ENCODE measurements at regions not wholly inside any gene's neighbourhood (a gene's known extent, or its start where the extent isn't known, plus 50 kb on each side); places are given as distances from the start of the nearest gene placed in this dataset.

GRCh38 chr18:78458356-78458755 is 521.3 kb upstream of the SALL3 start:
- no peaks in the 10 kb centered on the region for H3K36me3 Mint-ChIP-seq (ENCODE audit: insufficient read depth)
- no peak overlapping the region for H3K27ac Mint-ChIP-seq
- peaks cover 2% of the 10 kb centered on the region for H3K27me3 Mint-ChIP-seq
- peaks cover 2% of the 10 kb centered on the region for H3K4me1 Mint-ChIP-seq (ENCODE audit: low read depth)
- DNase-seq (ENCODE audit: low spot score, unreplicated experiment), result no peak
- TF ChIP-seq CTCF (IDR thresholded peaks at IDR 0.05; ENCODE audit: unreplicated experiment), result no peak
- H3K4me3 Mint-ChIP-seq (ENCODE audit: low read depth), result no peak overlapping the region
- H3K9me3 Mint-ChIP-seq (ENCODE audit: low read depth), result peaks cover 4% of the 10 kb centered on the region

- no peak for TF ChIP-seq CTCF (IDR thresholded peaks at IDR 0.05; ENCODE audit: unreplicated experiment)
- H3K4me1 Mint-ChIP-seq (ENCODE audit: low read depth), result peaks cover 2% of the 10 kb centered on the region
- no peak overlapping the region for H3K4me3 Mint-ChIP-seq (ENCODE audit: low read depth)
- no peak overlapping the region for H3K27ac Mint-ChIP-seq
- H3K9me3 Mint-ChIP-seq (ENCODE audit: low read depth), result peaks cover 15% of the 10 kb centered on the region
- no peak for DNase-seq (ENCODE audit: low spot score, unreplicated experiment)
- no peaks in the 10 kb centered on the region for H3K36me3 Mint-ChIP-seq (ENCODE audit: insufficient read depth)
- peaks cover 2% of the 10 kb centered on the region for H3K27me3 Mint-ChIP-seq
Observed at GRCh38 chr18:78459668-78460067, 520.0 kb upstream of the SALL3 start.

- Mint-ChIP-seq H3K27me3 (peaks cover 2% of the 10 kb centered on the region), H3K9me3 (ENCODE audit: low read depth) (peaks cover 23% of the 10 kb centered on the region), H3K4me1 (ENCODE audit: low read depth) (peaks cover 2% of the 10 kb centered on the region), H3K27ac (no peak overlapping the region), H3K36me3 (ENCODE audit: insufficient read depth) (peaks cover 1% of the 10 kb centered on the region), H3K4me3 (ENCODE audit: low read depth) (no peak overlapping the region)
- no peak for TF ChIP-seq CTCF (IDR thresholded peaks at IDR 0.05; ENCODE audit: unreplicated experiment)
- no peak for DNase-seq (ENCODE audit: low spot score, unreplicated experiment)
Observed at GRCh38 chr18:78460558-78460957, 519.1 kb upstream of the SALL3 start.

- Mint-ChIP-seq H3K9me3 (ENCODE audit: low read depth) (no peaks in the 10 kb centered on the region), H3K4me1 (ENCODE audit: low read depth) (no peaks in the 10 kb centered on the region), H3K27me3 (no peaks in the 10 kb centered on the region), H3K4me3 (ENCODE audit: low read depth) (no peak overlapping the region), H3K27ac (no peak overlapping the region), H3K36me3 (ENCODE audit: insufficient read depth) (no peaks in the 10 kb centered on the region)
- no peak for DNase-seq (ENCODE audit: low spot score, unreplicated experiment)
- TF ChIP-seq CTCF (IDR thresholded peaks at IDR 0.05; ENCODE audit: unreplicated experiment), result no peak
Observed at GRCh38 chr18:78473563-78473962, 506.1 kb upstream of the SALL3 start.

- H3K36me3 Mint-ChIP-seq (ENCODE audit: insufficient read depth), result no peaks in the 10 kb centered on the region
- no peaks in the 10 kb centered on the region for H3K9me3 Mint-ChIP-seq (ENCODE audit: low read depth)
- H3K27me3 Mint-ChIP-seq, result no peaks in the 10 kb centered on the region
- no peak overlapping the region for H3K4me3 Mint-ChIP-seq (ENCODE audit: low read depth)
- no peaks in the 10 kb centered on the region for H3K4me1 Mint-ChIP-seq (ENCODE audit: low read depth)
- no peak for TF ChIP-seq CTCF (IDR thresholded peaks at IDR 0.05; ENCODE audit: unreplicated experiment)
- no peak for DNase-seq (ENCODE audit: low spot score, unreplicated experiment)
- peak overlapping the region; percentile 73 for H3K27ac Mint-ChIP-seq
Observed at GRCh38 chr18:78477840-78478239, 501.8 kb upstream of the SALL3 start.
